Jurkat, Clone E6-1 (cell line): ENCODE measurements at regions not wholly inside any gene's neighbourhood (a gene's known extent, or its start where the extent isn't known, plus 50 kb on each side); places are given as distances from the start of the nearest gene placed in this dataset.
A peak's percentile ranks its signal among the peaks of the same experiment; 100 is the strongest.

Experiments used
- DNase-seq: peaks from one replicate; pipeline ENCODE4 v3.0.0-alpha.2; 2011; ENCODE audit warnings: low read depth, low spot score
- H3K4me3 ChIP-seq: 2 replicates; pipeline ENCODE4 v1.5.1; 2011; ENCODE audit warnings: mild to moderate bottlenecking, low read length, control low read depth, moderate library complexity

DNA sequence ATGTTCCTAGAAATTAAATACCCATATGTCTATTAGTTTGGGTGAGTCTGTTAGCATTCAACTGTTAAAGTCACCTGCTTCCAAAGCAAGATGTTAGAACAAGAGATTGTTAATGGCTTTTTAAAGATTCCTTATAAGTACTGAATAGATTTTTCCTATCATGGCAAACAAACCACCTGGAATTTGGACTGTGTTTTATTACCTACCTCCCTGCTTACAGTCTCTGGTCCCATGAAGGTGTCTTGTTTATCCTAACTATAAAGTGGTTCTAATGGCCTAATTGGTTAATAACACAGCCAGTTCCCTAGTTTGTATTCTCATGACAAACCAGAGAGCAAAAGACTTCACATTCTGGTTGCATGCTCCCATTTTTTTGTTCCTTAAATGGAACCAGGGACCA, 149.5 kb downstream of the PPP1R2C start:
- no peak overlapping the region for H3K4me3 ChIP-seq
- DNase-seq: no peak

DNA sequence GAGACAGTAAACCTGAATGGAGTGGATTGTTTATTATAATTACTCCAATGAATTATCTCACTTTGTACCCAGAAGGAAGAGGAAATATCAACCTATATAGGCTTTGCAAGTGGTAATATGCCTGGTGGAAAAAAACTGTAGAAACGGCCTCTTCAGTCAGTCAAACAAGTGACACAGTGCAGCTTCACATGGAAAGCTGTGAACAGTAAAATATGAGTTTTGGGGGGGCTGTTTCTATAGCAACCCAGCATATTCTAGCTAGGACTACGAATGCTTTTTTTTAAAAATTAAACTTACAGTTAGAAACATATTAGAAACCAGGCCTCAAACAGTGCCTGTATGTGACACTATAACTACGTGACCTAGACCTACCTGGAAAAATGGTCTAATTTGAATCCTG, 150.1 kb downstream of the PPP1R2C start:
- no peak overlapping the region for H3K4me3 ChIP-seq
- DNase-seq: no peak

DNA sequence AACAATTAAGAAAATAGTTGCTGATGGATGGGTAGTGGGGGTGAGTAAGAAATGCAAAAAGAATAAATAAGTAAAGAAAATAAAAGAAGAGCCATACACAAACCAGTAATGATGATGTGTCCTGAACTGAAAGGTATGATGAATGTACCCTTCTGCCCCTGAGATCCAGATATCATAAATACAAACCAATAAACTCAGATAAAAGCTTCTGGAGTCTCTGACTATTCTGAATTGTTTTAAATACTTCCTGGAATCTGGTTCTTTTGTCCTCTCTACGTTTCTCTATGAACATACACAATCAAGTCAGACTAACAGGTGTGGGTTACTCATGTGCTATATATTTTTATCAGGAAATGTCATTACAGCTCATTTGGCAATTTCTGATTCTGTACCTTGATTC, 153.4 kb downstream of the PPP1R2C start:
- H3K4me3 ChIP-seq: no peak overlapping the region
- no peak for DNase-seq

DNA sequence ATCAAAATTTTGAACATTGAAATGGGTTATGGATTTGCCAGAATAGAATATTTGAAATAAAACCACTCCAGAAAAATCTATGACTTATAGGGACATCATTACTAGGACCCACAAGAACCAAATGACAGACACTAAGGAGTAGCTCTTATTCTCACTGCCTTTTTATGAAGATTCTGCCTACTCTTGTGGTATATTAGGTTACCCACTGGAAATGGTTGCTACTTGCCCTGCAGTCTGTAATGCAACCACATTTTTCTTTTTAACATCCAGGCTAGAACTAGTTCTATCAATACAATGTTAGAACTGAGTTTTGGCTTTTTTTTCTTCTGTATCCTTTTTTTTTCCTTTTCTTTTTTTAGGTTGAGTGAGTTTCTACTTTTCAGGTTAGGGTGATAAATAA, 158.9 kb downstream of the PPP1R2C start:
- H3K4me3 ChIP-seq: no peak overlapping the region
- DNase-seq: no peak

DNA sequence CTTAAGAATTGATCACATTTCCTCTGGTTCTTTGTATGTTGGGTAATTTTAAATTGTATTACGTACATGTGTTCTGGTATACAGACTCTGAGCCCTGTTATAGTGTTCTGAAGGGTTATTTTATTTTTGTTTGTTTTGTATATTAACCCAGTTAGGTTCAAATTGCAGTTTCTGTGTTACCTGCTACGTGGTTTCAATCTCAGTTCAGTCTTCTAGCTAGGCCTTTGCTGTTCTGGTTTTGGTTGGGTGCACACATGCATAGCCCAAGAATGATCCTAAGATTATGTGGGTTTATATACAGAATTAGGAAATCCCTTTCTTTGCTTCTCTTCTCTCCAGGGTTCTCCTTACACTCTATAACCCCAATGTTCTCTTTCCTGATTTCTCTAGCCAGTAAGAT, 161.0 kb downstream of the PPP1R2C start:
- no peak for DNase-seq
- H3K4me3 ChIP-seq: no peak overlapping the region

DNA sequence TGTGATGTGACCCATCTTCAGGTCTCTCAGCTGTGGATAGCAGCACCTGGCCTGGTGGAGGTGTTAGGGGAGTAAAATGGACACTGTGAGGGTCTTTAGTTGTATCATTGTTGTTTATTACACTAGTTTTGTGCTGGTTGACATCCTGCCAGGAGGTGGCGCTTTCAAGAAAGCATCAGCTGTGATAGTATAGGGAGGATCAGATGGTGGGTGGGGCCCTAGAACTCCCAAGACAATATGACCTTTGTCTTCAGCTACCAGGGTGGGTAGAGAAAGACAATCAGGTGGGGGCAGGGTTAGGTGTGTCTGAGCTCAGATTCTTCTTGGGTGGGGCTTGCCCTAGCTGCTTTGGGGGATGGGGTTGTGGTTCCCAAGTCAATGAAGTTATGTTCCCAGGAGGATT, 162.8 kb downstream of the PPP1R2C start:
- no peak overlapping the region for H3K4me3 ChIP-seq
- peak; percentile 32 for DNase-seq

DNA sequence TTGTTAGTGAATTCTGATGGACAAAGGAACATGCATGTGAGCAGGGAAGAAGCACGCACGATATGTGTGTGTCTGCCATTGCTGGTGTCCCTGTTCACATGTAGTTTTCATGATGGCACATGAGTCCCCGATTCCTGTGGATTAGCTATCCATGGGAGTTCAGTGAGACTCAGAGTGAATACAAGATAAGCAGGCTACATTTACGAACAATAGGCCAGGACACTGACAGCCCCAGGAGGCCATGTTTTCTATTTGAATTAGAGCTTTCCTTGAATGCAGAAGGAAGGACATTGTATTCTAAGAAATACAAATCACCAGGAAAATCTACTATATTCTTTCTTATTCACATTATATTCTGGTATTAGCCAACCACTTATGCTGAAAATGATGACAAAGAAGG, 171.4 kb downstream of the PPP1R2C start:
- DNase-seq: no peak
- H3K4me3 ChIP-seq: no peak overlapping the region

DNA sequence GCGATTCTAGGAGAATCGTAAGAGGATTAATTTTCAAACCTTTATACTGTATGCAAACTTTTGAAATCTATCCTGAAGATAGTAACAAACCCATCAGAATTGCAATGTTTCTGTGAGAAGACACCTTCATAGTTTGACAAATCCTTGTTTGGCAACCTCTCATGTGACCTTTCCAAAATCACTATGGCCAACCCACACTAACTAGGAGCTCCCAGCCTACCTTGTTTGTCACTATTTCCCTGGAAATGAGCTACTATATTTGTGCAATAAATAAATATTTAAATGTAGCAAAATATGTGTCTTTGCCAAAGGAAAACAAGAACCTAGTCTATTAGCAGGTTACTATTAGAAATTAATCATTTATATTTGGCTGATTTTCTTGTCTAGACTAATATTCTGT, 173.7 kb downstream of the PPP1R2C start:
- no peak for DNase-seq
- no peak overlapping the region for H3K4me3 ChIP-seq

DNA sequence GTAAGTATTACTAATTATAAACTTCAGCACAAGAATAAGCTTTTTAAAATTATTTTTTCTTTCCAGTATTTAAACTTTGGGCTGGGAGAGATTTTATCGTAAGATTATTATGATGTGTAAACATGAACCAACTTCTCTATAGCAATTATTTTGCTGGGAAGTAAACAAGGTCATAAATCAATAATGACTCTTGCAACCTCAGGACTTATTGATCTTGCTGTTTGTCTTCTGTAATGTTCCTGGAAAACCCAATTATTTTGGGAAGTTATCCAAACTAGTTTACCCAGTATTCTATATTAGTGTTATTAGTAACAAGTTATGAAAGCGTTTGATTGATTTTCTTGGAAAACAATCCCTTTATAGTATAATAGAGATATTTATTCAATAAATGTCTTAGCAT, 174.9 kb downstream of the PPP1R2C start:
- DNase-seq: no peak
- no peak overlapping the region for H3K4me3 ChIP-seq

DNA sequence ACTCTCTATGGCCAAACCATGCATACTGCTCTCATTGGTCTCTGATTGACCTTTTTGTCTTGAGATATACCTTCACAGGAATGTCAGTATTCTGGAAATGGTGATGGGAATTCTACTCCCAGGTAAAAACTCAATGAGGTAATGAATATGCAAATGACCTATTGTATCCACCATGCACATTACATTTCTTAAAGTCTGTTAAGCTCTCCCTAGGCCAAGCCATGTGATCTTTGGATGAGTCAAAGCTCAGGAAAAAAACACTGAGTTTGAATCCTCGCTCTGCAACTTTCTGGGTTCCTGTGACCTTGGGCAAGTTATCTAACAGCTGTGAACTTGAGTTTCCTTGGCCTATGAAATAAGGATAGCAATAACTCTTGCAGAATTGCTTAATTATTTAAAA, 175.4 kb downstream of the PPP1R2C start:
- H3K4me3 ChIP-seq: no peak overlapping the region
- no peak for DNase-seq

DNA sequence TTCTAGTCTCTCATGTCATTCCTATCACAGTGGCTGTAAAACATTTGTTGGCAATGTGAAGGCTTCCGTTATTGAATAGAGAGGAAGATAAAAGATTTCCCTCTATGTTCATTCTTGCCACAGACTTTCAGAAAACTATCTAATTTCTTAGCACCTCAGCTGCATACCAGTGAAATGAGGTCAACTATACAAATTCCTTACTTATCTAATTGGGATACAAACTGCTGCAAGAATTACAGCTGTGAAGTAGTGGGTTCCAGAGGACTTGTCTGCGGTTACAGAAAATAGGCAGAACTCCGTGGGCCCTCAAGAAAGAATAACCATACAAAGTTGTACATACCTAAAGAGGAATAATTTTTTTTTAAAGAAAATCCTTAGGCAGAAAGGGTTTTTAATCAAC, 175.8 kb downstream of the PPP1R2C start:
- no peak for DNase-seq
- no peak overlapping the region for H3K4me3 ChIP-seq

DNA sequence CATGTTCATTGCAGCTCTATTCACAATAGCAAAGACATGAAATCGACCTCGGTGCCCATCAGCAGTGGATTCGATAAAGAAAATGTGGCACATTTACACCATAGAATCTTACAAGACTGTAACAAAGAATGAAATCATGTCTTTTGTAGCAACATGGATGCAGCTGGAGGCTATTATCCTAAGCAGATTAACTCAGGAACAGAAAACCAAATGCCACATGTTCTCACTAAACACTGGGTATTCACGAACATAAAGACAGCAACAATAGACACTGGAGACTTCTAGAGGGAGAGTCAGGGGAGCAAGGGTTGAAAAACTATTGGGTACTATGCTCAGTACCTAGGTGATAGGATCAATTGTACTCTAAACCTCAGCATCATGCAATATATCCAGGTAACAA, 180.5 kb downstream of the PPP1R2C start:
- DNase-seq: no peak
- no peak overlapping the region for H3K4me3 ChIP-seq

DNA sequence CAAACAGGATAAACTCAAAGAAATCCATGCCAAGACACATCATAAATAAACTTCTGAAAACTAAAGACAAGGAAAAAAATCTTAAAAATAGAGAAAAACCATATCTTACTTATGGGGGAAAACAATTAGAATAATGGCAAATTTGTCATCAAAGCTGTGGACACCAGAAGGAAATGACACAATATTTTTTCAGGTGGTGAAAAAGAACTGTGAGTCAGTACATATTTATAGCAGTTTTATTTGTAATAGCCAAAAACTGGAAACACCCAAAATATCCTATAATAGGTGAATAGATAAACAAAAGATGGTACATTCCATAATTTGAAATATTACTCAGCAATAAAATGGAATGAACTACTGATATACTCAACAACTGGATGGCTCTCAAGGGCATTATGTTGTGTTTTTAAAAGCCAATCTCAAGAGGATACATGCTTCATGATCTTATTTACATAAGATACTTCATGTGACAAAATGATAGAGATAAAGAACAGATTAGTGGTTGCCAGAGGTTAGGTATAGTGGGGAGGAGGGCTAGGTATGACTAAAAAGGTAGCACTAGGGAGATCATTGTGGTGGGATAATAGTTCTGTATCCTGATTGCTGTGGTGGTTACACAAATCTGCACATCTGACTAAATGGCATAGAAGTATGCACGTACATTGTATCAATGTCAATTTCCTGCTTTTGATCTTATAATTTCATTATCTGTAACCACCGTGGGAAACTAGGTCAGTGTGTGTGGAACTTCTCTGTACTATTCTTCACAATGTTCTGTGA, 191.9 kb downstream of the PPP1R2C start:
- DNase-seq: no peak
- H3K4me3 ChIP-seq: no peak overlapping the region

DNA sequence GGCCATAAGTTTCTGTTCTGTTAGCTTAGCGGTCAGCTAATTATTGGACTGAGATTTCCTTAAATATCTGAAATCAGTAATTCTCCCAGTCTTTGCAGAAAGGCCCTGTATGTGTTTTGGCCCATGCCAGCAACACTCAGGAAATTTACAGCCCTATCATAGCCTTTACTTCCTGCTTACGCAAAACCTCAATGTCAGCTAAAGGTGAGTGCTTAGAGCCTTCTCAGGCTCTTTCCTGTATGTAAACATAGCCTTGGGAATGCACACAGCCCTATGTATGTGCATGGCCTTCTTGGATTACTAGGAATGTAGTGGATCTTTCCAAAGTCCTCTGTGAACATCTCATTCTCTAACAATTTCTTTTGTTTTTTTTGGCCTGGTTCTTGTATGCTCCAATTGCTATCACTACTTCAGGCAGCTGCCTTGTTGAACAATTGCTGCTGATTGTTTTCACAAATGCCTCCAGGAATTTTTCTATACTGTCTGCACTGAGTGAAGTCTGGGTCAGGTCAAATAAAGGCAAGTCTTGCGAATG, 200.0 kb downstream of the PPP1R2C start:
- DNase-seq: no peak
- H3K4me3 ChIP-seq: no peak overlapping the region

DNA sequence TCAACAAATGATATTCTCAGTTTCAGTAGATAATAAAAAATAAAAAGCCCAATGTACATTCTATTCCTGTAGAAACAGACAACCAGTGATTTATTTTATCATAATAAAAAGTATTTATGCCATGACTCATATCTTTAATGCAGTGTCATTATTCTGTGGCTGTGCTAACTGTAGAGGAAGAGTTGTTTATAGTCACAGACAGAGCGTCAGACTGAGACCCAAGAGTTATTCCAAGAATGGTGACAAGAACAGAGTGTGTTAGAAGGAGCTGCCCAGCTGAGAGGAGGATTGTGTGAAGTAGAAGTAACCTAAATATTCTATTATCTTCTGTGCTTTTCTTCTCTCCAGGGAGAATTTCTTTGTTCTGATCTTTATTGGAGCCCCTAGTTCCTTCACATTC, 210.7 kb downstream of the PPP1R2C start:
- no peak for DNase-seq
- H3K4me3 ChIP-seq: no peak overlapping the region

DNA sequence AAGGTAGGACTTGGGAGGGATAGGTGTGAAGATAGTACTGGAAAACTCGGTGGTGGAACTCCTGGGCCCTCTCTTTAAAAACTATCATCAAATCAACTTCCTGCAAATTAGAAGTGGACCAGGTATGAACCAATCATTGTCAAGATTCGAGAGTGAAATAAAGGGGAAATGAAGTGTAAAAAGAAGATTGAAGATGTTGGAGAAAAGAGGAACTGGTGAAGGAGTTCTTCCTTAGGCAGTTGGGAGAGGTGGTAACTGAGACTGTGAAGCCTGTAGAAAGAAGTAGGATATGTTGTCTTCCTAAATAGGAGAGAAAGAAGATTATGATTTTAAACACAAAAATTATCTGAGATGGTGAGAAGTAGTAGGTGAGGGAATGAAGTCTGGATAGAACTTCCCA, 212.2 kb downstream of the PPP1R2C start:
- H3K4me3 ChIP-seq: no peak overlapping the region
- no peak for DNase-seq

DNA sequence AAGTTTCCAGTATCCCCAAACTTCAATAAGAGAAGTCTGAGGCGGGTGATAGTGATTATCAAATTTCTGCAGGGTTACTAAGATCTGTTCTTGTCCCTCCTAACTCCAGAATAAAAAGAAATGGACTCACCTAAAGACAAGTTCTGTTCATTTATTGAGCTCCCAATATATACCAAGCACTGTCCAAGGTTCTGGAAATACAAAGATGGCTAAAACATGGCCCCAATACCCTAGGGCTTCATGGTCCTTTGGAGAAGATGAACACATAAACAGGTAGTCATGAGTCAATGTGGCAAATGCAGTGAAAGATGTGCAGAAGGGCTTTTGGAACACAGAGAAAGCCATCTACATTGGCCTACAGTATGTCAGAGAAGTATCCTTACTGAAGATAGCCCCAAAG, 231.2 kb downstream of the PPP1R2C start:
- DNase-seq: no peak
- H3K4me3 ChIP-seq: no peak overlapping the region

DNA sequence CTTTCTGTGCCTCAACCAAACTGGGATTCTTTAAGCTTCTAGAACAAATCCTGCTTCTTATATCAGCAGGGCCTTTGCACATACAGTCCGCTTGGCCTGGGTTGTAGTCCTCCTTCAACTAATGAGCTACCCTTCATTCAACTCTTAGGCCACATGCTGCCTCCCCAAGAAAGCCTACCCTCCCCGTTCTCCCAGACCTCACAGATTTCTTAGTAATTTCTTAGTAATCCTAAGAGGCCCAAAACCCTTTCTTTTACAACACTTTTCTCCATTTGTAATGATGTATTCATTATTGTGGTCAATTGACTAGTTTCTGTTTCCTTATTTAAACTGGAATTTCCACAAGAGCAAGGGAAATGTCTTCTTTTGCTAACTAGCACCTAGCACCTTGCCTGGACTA, 233.1 kb downstream of the PPP1R2C start:
- DNase-seq: no peak
- no peak overlapping the region for H3K4me3 ChIP-seq

DNA sequence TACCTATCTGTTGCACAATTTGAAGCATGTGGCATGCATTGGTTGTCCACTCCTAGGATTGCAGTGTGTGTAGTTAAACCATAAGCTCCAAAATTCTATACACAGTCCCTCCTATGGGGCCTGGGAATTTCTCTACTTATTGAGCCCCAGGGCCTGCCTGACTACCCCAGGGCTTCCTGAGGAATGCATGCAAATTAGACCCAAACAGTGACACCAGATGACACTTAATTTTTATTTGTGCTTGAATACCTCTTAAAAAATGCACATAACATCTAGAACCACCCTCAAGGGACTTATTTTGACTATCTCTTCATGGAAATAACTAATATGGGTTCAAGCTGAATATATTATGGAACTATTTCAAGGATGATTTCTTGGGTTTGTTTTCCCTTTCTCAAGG, 236.4 kb downstream of the PPP1R2C start:
- no peak for DNase-seq
- no peak overlapping the region for H3K4me3 ChIP-seq

DNA sequence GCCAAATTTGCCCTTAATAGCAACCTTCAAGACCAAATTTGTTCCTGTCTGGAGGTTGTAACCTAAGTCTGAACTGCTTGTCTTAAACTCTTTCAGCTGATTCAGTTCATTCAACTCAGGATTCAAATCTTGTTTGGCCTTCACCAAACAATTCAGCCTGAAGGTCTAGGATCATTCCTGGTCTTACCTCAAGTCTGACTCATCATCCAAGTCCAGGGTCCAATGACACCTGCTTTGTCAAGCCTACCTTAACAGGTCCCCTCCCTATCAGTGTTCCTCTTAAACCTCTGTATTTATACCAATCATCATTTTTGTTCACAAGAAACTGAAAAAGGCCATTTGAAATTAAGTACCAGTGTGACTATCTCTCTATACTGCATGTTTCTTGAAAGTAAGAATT, 237.8 kb downstream of the PPP1R2C start:
- H3K4me3 ChIP-seq: no peak overlapping the region
- no peak for DNase-seq

DNA sequence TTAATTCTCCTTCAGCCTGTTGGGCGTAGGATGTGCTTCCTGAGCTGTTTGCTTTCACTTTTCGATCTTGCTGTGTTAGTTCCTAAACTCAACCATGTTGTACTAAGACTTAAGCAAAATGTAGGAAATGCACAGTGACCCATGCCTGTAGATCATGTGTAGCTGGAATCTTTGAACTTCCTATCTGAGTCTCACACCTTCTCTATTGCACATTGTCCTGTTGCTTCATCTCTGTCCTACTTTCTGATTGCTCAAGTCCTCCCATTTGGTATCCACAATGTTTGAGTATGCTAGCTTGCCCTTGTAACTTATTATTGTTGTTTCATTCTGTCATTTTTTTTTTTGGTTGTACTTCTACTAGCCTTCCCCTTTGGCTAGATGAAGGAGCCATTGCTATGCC, 239.6 kb downstream of the PPP1R2C start:
- no peak for DNase-seq
- H3K4me3 ChIP-seq: no peak overlapping the region
